GM19438 (cell line): ENCODE measurements at regions not wholly inside any gene's neighbourhood (a gene's known extent, or its start where the extent isn't known, plus 50 kb on each side); places are given as distances from the start of the nearest gene placed in this dataset.

Experiments used
- ATAC-seq: cut with Tn5 transposase; IDR thresholded peaks from one replicate; pipeline ENCODE4 v1.9.1; 2021; ENCODE audit warnings: low read depth; ENCODE audit not compliant: unreplicated experiment

GRCh38 chr3:148598619-148599018 lies 99.1 kb upstream of the AGTR1 start:
- ATAC-seq = no peak

GRCh38 chr3:148599481-148599880 lies 98.2 kb upstream of the AGTR1 start:
- no peak for ATAC-seq

GRCh38 chr3:148600440-148600839 lies 97.3 kb upstream of the AGTR1 start:
- ATAC-seq = no peak

GRCh38 chr3:148600902-148601765 lies 96.6 kb upstream of the AGTR1 start:
- no peak for ATAC-seq

- ATAC-seq = no peak
Observed at GRCh38 chr3:148601766-148602685, 95.7 kb upstream of the AGTR1 start.

GRCh38 chr3:148604270-148605085 lies 93.2 kb upstream of the AGTR1 start:
- ATAC-seq = no peak

GRCh38 chr3:148605521-148605920 lies 92.2 kb upstream of the AGTR1 start:
- no peak for ATAC-seq

- ATAC-seq = no peak
Observed at GRCh38 chr3:148606979-148607378, 90.7 kb upstream of the AGTR1 start.

GRCh38 chr3:148607491-148607890 lies 90.2 kb upstream of the AGTR1 start:
- no peak for ATAC-seq

- ATAC-seq = no peak
Observed at GRCh38 chr3:148612278-148612677, 85.4 kb upstream of the AGTR1 start.

GRCh38 chr3:148615382-148615781 lies 82.3 kb upstream of the AGTR1 start:
- no peak for ATAC-seq

GRCh38 chr3:148625095-148625736 lies 72.5 kb upstream of the AGTR1 start:
- no peak for ATAC-seq

GRCh38 chr3:148625991-148626390 lies 71.7 kb upstream of the AGTR1 start:
- ATAC-seq = no peak

- ATAC-seq = no peak
Observed at GRCh38 chr3:148629006-148629405, 68.7 kb upstream of the AGTR1 start.

- ATAC-seq = no peak
Observed at GRCh38 chr3:148631124-148631903, 66.4 kb upstream of the AGTR1 start.

- ATAC-seq = no peak
Observed at GRCh38 chr3:148641722-148642121, 56.0 kb upstream of the AGTR1 start.

- no peak for ATAC-seq
Observed at GRCh38 chr3:148642214-148642613, 55.5 kb upstream of the AGTR1 start.

- ATAC-seq = no peak
Observed at GRCh38 chr3:148642616-148643015, 55.1 kb upstream of the AGTR1 start.

- no peak for ATAC-seq
Observed at GRCh38 chr3:148643389-148643840, 54.3 kb upstream of the AGTR1 start.
